Activated T-helper 2 cell treated with anti-CD3 and anti-CD28 coated beads, Interferon-gamma antibody, Interleukin-2, Interleukin-4, amounts not matched to agents 10 μg/mL and 5 μg/mL and 100 μg/mL, durations not matched to agents 14 hours and 24 hours and 36 hours (primary cell): ENCODE measurements at regions not wholly inside any gene's neighbourhood (a gene's known extent, or its start where the extent isn't known, plus 50 kb on each side); places are given as distances from the start of the nearest gene placed in this dataset.
"Not testable (repeated sequence)": the region's sequence is repeated elsewhere in the genome, so short reads cannot be mapped to it uniquely, and the experiment has no call there.

Source experiments
- DNase-seq: peaks from one replicate; pipeline ENCODE4 v3.0.0; 2021; ENCODE audit warnings: low spot score
- H3K27ac Mint-ChIP-seq: one replicate; pipeline ENCODE4 v1.8.0; 2021; ENCODE audit warnings: mixed read lengths
- H3K27me3 Mint-ChIP-seq: one replicate; pipeline ENCODE4 v1.8.0; 2021; ENCODE audit warnings: low read depth, mixed read lengths
- H3K36me3 Mint-ChIP-seq: one replicate; pipeline ENCODE4 v1.8.0; 2021; ENCODE audit warnings: low read depth, mixed read lengths
- H3K4me1 Mint-ChIP-seq: one replicate; pipeline ENCODE4 v1.8.0; 2021; ENCODE audit warnings: low read depth, mixed read lengths
- H3K4me3 Mint-ChIP-seq: one replicate; pipeline ENCODE4 v1.8.0; 2021; ENCODE audit warnings: low read depth, mild to moderate bottlenecking, moderate library complexity, mixed read lengths
- H3K9me3 Mint-ChIP-seq: one replicate; pipeline ENCODE4 v1.8.0; 2021; ENCODE audit warnings: mixed read lengths
- intact Hi-C: fragments of 100-400 bp; cut with micrococcal nuclease; formaldehyde crosslinking; loops from one replicate; pipeline ENCODE4 v1.15.1; 2023

GRCh38 chr12:75699728-75700496 lies 188.5 kb upstream of the KRR1 start:
- Mint-ChIP-seq H3K36me3 (no peaks in the 10 kb centered on the region), H3K9me3 (no peaks in the 10 kb centered on the region), H3K27ac (no peak overlapping the region), H3K4me1 (no peaks in the 10 kb centered on the region), H3K4me3 (no peak overlapping the region), H3K27me3 (peaks cover 16% of the 10 kb centered on the region)
- DNase-seq, result no peak
- intact Hi-C loops, result no loop called here

DNA sequence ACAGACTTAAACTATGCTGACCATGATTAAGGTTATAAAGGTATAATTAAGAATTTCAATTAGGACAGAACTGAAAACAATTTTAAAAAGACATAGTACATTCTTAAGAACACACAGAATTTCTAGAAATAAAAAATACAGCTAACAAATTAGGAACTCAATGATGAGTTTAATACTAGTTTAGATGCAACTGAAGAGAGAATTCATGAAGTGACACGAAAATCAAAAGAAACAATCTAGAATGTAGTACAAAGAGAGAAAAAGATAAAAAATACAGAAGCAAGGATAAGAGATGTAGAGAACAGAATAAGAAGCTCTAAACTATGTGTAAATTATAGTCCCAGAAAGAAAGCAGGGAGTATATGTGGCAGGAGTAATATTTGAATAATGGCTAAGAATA lies 187.8 kb upstream of the KRR1 start:
- intact Hi-C loops, result no loop called here
- no peak overlapping the region for H3K27ac Mint-ChIP-seq
- peaks cover 18% of the 10 kb centered on the region for H3K27me3 Mint-ChIP-seq
- DNase-seq, result no peak
- H3K36me3 Mint-ChIP-seq, result no peaks in the 10 kb centered on the region
- H3K9me3 Mint-ChIP-seq, result no peaks in the 10 kb centered on the region
- no peaks in the 10 kb centered on the region for H3K4me1 Mint-ChIP-seq
- H3K4me3 Mint-ChIP-seq, result no peak overlapping the region

- Mint-ChIP-seq H3K4me3 (no peak overlapping the region), H3K36me3 (no peaks in the 10 kb centered on the region), H3K9me3 (no peaks in the 10 kb centered on the region), H3K27ac (no peak overlapping the region), H3K27me3 (peaks cover 24% of the 10 kb centered on the region), H3K4me1 (no peaks in the 10 kb centered on the region)
- DNase-seq, result no peak
- intact Hi-C loops, result no loop called here
Measured at GRCh38 chr12:75698052-75698451, 186.6 kb upstream of the KRR1 start.

- DNase-seq, result no peak
- Mint-ChIP-seq H3K27ac (no peak overlapping the region), H3K4me3 (no peak overlapping the region), H3K36me3 (no peaks in the 10 kb centered on the region), H3K27me3 (peaks cover 33% of the 10 kb centered on the region), H3K4me1 (no peaks in the 10 kb centered on the region), H3K9me3 (no peaks in the 10 kb centered on the region)
- intact Hi-C loops, result no loop called here
Measured at GRCh38 chr12:75695926-75696325, 184.5 kb upstream of the KRR1 start.

DNA sequence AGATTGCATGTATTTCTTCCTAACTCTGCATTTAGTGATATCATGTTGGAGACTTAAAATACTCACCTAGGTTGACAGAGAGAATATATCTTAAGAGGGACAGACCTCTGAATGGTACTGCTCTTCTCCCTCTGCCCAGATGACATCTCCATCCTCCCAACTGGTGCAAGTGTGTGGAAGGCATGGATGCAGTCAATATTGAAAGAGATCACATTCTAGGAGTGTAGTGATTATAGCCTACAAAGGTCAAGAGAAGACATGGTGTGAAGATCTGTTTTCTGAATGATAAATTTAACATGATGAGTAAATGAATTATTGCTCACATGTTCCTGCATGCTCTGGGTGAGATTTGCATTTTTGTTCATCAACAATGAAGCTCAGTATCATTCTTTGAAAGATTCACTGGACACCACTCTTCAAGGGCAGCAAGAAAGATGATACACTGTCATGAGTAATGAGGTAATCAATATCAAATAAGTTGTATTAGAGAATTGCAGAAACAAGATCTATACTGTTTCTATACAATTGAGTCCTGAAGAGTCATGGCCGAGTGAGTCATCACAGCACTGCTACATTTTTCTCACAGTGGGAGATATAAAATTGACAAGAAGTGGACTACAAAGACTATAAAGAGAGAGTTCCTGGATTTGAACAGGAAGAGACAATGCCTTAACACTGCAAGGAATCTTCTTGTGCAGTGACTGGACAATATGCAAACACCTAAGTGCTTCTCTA lies 183.3 kb upstream of the KRR1 start:
- no peak overlapping the region for H3K27ac Mint-ChIP-seq
- H3K27me3 Mint-ChIP-seq, result peaks cover 33% of the 10 kb centered on the region
- H3K36me3 Mint-ChIP-seq, result no peaks in the 10 kb centered on the region
- H3K4me1 Mint-ChIP-seq, result no peaks in the 10 kb centered on the region
- H3K4me3 Mint-ChIP-seq, result no peak overlapping the region
- H3K9me3 Mint-ChIP-seq, result no peaks in the 10 kb centered on the region
- intact Hi-C loops, result no loop called here
- no peak for DNase-seq

- DNase-seq, result no peak
- Mint-ChIP-seq H3K4me3 (no peak overlapping the region), H3K9me3 (no peaks in the 10 kb centered on the region), H3K4me1 (no peaks in the 10 kb centered on the region), H3K27me3 (peaks cover 32% of the 10 kb centered on the region), H3K27ac (no peak overlapping the region), H3K36me3 (no peaks in the 10 kb centered on the region)
- intact Hi-C loops, result no loop called here
Measured at GRCh38 chr12:75692876-75693275, 181.5 kb upstream of the KRR1 start.

GRCh38 chr12:75690296-75690955 lies 179.0 kb upstream of the KRR1 start:
- DNase-seq, result no peak
- H3K36me3 Mint-ChIP-seq, result no peaks in the 10 kb centered on the region
- no peaks in the 10 kb centered on the region for H3K9me3 Mint-ChIP-seq
- H3K4me3 Mint-ChIP-seq, result no peak overlapping the region
- H3K27ac Mint-ChIP-seq, result no peak overlapping the region
- H3K27me3 Mint-ChIP-seq, result peaks cover 30% of the 10 kb centered on the region
- intact Hi-C loops, result no loop called here
- H3K4me1 Mint-ChIP-seq, result no peaks in the 10 kb centered on the region

DNA sequence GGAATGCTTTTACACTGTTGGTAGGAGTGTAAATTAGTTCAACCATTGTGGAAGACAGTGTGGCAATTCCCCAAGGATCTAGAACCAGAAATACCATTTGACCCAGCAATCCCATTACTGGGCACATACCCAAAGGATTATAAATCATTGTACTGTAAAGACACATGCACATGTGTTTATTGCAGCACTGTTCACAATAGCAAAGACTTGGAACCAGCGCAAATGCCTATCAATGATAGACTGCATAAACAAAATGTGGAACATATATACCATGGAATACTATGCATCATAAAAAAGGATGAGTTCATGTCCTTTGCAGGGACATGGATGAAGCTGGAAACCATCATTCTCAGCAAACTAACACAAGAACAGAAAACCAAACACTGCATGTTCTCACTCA lies 174.8 kb upstream of the KRR1 start:
- H3K4me3 Mint-ChIP-seq, H3K27ac Mint-ChIP-seq, DNase-seq, intact Hi-C loops, H3K27me3 Mint-ChIP-seq, H3K36me3 Mint-ChIP-seq, H3K9me3 Mint-ChIP-seq, H3K4me1 Mint-ChIP-seq: not testable (repeated sequence)

GRCh38 chr12:75685617-75686225 lies 174.3 kb upstream of the KRR1 start:
- peaks cover 7% of the 10 kb centered on the region for H3K27me3 Mint-ChIP-seq
- H3K4me3 Mint-ChIP-seq, result no peak overlapping the region
- peaks cover 8% of the 10 kb centered on the region for H3K4me1 Mint-ChIP-seq
- peaks cover 4% of the 10 kb centered on the region for H3K9me3 Mint-ChIP-seq
- no peak overlapping the region for H3K27ac Mint-ChIP-seq
- no peak for DNase-seq
- no peaks in the 10 kb centered on the region for H3K36me3 Mint-ChIP-seq
- intact Hi-C loops, result no loop called here

DNA sequence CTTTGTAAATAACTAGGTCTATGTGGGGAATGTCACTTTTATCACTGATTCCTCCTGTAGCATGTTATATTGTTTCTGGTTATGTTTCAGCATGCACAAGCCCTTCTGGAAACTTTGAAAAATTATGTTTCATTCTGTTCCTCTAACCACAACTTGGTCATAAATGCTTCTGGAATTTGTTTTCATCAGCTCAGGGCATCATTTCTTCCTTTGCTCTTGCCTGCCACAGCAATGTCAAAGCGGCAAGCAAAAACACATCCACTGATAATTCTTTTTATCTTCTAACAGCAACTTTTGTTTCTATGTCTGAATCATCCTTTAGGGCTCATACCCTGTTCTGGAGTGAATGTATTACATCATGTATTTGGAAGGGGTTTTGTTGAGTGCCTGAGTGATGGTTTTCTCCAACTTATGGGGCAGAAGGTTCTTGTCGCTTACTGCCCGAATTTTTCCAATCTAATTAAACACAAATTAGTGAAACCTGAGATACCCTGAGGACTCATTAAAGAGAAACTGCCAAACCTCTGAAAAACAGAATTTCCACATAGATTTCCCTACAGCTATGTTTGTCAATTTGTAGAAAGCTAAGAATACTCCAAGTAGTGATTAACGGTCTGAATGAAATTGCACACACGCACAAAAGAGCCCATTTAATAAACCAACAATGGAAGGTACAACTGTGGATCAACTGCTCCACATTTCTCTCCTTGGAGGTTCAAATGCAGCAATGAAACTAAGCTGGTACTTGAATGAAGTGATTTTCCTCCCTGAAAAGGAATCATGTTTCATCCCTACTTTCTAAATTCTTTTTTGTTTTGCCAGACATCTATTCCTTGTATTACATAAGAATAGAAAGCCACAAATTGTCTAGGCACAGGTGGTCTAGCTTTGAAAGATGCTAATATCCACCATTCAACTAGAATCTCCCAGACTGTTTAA lies 173.5 kb upstream of the KRR1 start:
- intact Hi-C loops, result no loop called here
- Mint-ChIP-seq H3K27ac (no peak overlapping the region), H3K9me3 (peaks cover 4% of the 10 kb centered on the region)

DNA sequence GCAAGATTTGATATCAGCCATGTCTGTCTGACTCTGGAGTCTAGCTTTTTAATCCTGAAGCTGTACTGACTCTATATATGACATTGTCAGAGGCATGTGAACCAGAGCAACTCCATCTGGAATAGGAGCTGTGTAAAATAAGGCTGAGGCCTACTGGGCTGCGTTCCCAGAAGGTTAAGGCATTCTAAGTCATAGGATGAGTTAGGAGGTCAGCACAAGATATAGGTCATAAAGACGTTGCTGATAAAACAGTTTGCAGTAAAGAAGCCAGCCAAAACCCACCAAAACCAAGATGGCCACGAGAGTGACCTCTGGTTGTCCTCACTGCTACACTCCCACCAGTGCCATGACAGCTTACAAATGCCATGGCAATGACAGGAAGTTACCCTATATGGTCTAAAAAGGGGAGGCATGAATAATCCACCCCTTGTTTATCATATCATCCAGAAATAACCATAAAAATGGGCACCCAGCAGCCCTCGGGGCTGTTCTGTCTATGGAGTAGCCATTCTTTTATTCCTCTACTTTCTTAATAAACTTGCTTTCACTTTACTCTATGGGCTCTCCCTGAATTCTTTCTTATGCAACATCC lies 172.7 kb upstream of the KRR1 start:
- H3K27me3 Mint-ChIP-seq, H3K9me3 Mint-ChIP-seq, H3K4me1 Mint-ChIP-seq, H3K36me3 Mint-ChIP-seq, H3K27ac Mint-ChIP-seq, DNase-seq, H3K4me3 Mint-ChIP-seq, intact Hi-C loops: not testable (repeated sequence)

More for the DNA sequence above, 173.5 kb upstream of the KRR1 start:
- no peaks in the 10 kb centered on the region for H3K36me3 Mint-ChIP-seq
- no peak for DNase-seq
- H3K4me1 Mint-ChIP-seq, result peaks cover 8% of the 10 kb centered on the region
- H3K4me3 Mint-ChIP-seq, result no peak overlapping the region
- peaks cover 6% of the 10 kb centered on the region for H3K27me3 Mint-ChIP-seq

DNA sequence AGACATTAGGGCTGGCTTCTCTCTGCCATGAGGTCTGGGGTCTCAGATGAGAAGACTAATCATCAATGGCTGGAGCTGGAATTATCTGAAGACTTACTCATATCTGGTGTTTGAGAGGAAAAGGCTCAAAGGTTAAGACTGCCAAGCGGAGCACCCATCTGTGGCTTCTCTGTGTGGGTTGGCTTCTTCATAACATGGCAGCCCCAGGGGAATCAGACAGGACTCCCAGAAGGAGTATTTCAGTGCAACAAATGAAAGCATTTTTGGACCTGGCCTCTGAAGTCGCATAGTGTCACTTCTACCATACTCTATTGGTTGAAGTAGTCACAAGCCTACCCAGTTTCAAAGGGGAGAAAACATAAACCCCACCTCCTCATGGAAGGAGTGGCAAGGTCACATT lies 171.8 kb upstream of the KRR1 start:
- no peak overlapping the region for H3K4me3 Mint-ChIP-seq
- no peaks in the 10 kb centered on the region for H3K36me3 Mint-ChIP-seq
- DNase-seq, result no peak
- intact Hi-C loops, result no loop called here
- H3K4me1 Mint-ChIP-seq, result peaks cover 8% of the 10 kb centered on the region
- H3K27me3 Mint-ChIP-seq, result peaks cover 9% of the 10 kb centered on the region
- no peak overlapping the region for H3K27ac Mint-ChIP-seq
- peaks cover 4% of the 10 kb centered on the region for H3K9me3 Mint-ChIP-seq
